ENCODE measurements at regions not wholly inside any gene's neighbourhood (a gene's known extent, or its start where the extent isn't known, plus 50 kb on each side); places are given as distances from the start of the nearest gene placed in this dataset.

GRCh38 chr6:138622967-138623366 is 123.7 kb upstream of the NHSL1 start:
- peak overlapping the region; percentile 14 for H2BK12ac ChIP-seq (ENCODE audit: insufficient read length, low read depth, low read length)
- no peak overlapping the region for H3K4ac ChIP-seq (ENCODE audit: low read depth, low read length)
- H3K56ac ChIP-seq (ENCODE audit: insufficient read length, low read depth, low read length): no peak overlapping the region
- H4K8ac ChIP-seq (replicated peaks; ENCODE audit: insufficient read length, low read depth, low read length): no peak overlapping the region
- no peak overlapping the region for H4K5ac ChIP-seq (ENCODE audit: insufficient read length, low read depth, low read length)
- no peak overlapping the region for H3K27ac ChIP-seq (ENCODE audit: insufficient read length, low read depth, low read length)
- H2BK15ac ChIP-seq (ENCODE audit: low read depth, low read length): no peak overlapping the region
- no peak overlapping the region for H2BK120ac ChIP-seq (ENCODE audit: low read depth, low read length, poor library complexity, severe bottlenecking)
- H3K79me2 ChIP-seq (ENCODE audit: insufficient read depth, low read length): no peaks in the 10 kb centered on the region; the same call in 1 of the 2 replicates
- H2AFZ ChIP-seq (ENCODE audit: low read length): no peak overlapping the region
- H3K4me1 ChIP-seq (ENCODE audit: insufficient read depth, low read length): peaks cover 2% of the 10 kb centered on the region
- peaks cover 8% of the 10 kb centered on the region in 2 experiments for H3K4me1 Mint-ChIP-seq
- H3K27ac Mint-ChIP-seq: peak overlapping the region in 2 of 3 experiments; percentile 5 to 22; a peak in 1 of 7 replicates
- H3K23ac ChIP-seq (ENCODE audit: insufficient read length, low read depth, low read length): no peak overlapping the region
- H3T11ph ChIP-seq (ENCODE audit: low read length): no peak overlapping the region
- no peaks in the 10 kb centered on the region for H3K79me1 ChIP-seq (ENCODE audit: insufficient read depth, low read depth, low read length, poor library complexity, severe bottlenecking)
- H3K23me2 ChIP-seq (ENCODE audit: insufficient read length, low read depth, low read length, poor library complexity, severe bottlenecking): no peaks in the 10 kb centered on the region
- H3K4me2 ChIP-seq (ENCODE audit: insufficient read depth, insufficient read length, low read length): no peak overlapping the region
- H3K9ac ChIP-seq (ENCODE audit: extremely low read depth, insufficient read length, low read length): no peak overlapping the region
- H4K91ac ChIP-seq (ENCODE audit: insufficient read length, low read depth, low read length): no peak overlapping the region
- no peaks in the 10 kb centered on the region for H4K20me1 ChIP-seq (ENCODE audit: control insufficient read depth, insufficient read depth, insufficient read length)
- H3K14ac ChIP-seq (ENCODE audit: insufficient read depth, low read length): no peak overlapping the region
- H3K18ac ChIP-seq (ENCODE audit: insufficient read length, low read depth, low read length): no peak overlapping the region
- WGBS (ENCODE audit: extremely low coverage, insufficient read length, low lambda C conversion rate): no CpG with 5 or more reads among the region's 5 CpGs
- H3K27me3 ChIP-seq (ENCODE audit: insufficient read depth, low read length): no peaks in the 10 kb centered on the region
- no peak overlapping the region for H2AK5ac ChIP-seq (ENCODE audit: insufficient read length, low read length)
- no peak for TF ChIP-seq CTCF (conservative IDR thresholded peaks at IDR 0.05)
- H3K9me3 ChIP-seq (ENCODE audit: control insufficient read depth, low read depth, low read length): no peaks in the 10 kb centered on the region
- H2BK20ac ChIP-seq (ENCODE audit: low read depth, low read length, poor library complexity, severe bottlenecking): no peak overlapping the region
- peaks cover 0 to 3% (median 0%) of the 10 kb centered on the region in 3 experiments; a peak in 1 of 7 replicates for H3K36me3 Mint-ChIP-seq (ENCODE audit: insufficient read depth in 1 of 3, low read depth in 3 of 3)
- H3K27me3 Mint-ChIP-seq (ENCODE audit: low read depth): no peaks in the 10 kb centered on the region
- H3K9me3 Mint-ChIP-seq: no peaks in the 10 kb centered on the region
- DNase-seq: no peak
- no peak overlapping the region for H3K4me3 Mint-ChIP-seq
- peak overlapping the region; percentile 41 for H2BK5ac ChIP-seq (ENCODE audit: insufficient read length, low read length)
